RPMI8226 (cell line): ENCODE measurements at regions not wholly inside any gene's neighbourhood (a gene's known extent, or its start where the extent isn't known, plus 50 kb on each side); places are given as distances from the start of the nearest gene placed in this dataset.
"Not testable (repeated sequence)": the region's sequence is repeated elsewhere in the genome, so short reads cannot be mapped to it uniquely, and the experiment has no call there.

Source experiments
- DNase-seq: peaks from one replicate; pipeline ENCODE4 v3.0.0-alpha.2; 2015

GRCh38 chr2:58727981-58728656, 487.0 kb upstream of the FANCL start:
- no peak for DNase-seq

- no peak for DNase-seq
Observed at GRCh38 chr2:58721912-58722591, 480.9 kb upstream of the FANCL start.

- DNase-seq: no peak
Observed at GRCh38 chr2:58720770-58721697, 479.9 kb upstream of the FANCL start.

GRCh38 chr2:58720033-58720769, 479.1 kb upstream of the FANCL start:
- DNase-seq: no peak

- no peak for DNase-seq
Observed at GRCh38 chr2:58715344-58715743, 474.2 kb upstream of the FANCL start.

GRCh38 chr2:58714238-58714637, 473.1 kb upstream of the FANCL start:
- no peak for DNase-seq

- DNase-seq: no peak
Observed at GRCh38 chr2:58710795-58711279, 469.7 kb upstream of the FANCL start.

- no peak for DNase-seq
Observed at GRCh38 chr2:58709687-58710354, 468.7 kb upstream of the FANCL start.

GRCh38 chr2:58709274-58709673, 468.1 kb upstream of the FANCL start:
- no peak for DNase-seq

GRCh38 chr2:58708565-58708964, 467.4 kb upstream of the FANCL start:
- no peak for DNase-seq

- no peak for DNase-seq
Observed at GRCh38 chr2:58702302-58702885, 461.3 kb upstream of the FANCL start.

- no peak for DNase-seq
Observed at GRCh38 chr2:58701688-58702301, 460.7 kb upstream of the FANCL start.

GRCh38 chr2:58700591-58700990, 459.5 kb upstream of the FANCL start:
- no peak for DNase-seq

GRCh38 chr2:58699411-58699810, 458.3 kb upstream of the FANCL start:
- no peak for DNase-seq

- no peak for DNase-seq
Observed at GRCh38 chr2:58698620-58699019, 457.5 kb upstream of the FANCL start.

GRCh38 chr2:58694114-58694513, 453.0 kb upstream of the FANCL start:
- DNase-seq: not testable (repeated sequence)

- DNase-seq: not testable (repeated sequence)
Observed at GRCh38 chr2:58691041-58691440, 449.9 kb upstream of the FANCL start.

- DNase-seq: no peak
Observed at GRCh38 chr2:58688813-58689212, 447.7 kb upstream of the FANCL start.

GRCh38 chr2:58686776-58687175, 445.7 kb upstream of the FANCL start:
- DNase-seq: no peak

GRCh38 chr2:58680755-58681310, 439.7 kb upstream of the FANCL start:
- DNase-seq: no peak

GRCh38 chr2:58677748-58678147, 436.6 kb upstream of the FANCL start:
- no peak for DNase-seq
